ENCODE measurements at regions not wholly inside any gene's neighbourhood (a gene's known extent, or its start where the extent isn't known, plus 50 kb on each side); places are given as distances from the start of the nearest gene placed in this dataset.

DNA sequence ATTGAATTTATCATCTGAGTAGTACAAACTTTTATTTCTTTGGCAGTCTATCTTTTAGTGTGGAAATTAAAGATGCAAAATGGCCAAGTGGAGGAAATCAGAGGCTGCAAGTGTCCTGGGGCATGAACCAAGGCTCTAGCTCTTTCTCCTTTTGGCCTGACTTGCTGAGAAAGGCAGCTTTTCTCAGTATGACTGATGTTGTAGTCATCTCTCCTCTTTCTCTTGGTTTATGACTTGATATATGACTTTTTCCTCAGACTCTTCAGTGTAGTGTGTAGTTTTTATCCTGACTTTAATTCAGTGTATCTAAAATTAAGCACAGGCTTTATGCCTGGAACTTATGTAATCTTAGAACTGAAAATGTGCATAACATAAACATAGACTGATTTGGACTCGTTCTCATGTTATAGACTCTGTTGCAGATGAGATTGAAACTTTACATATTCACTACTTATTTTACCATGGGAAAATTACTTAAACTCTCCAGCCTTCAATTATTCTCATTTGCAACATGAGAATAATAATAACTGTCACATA lies 65.7 kb downstream of the SLITRK5 start:
- Histone ChIP-seq H3K9me3 (ENCODE audit: control extremely low read depth in 1 of 5, control insufficient read depth in 4 of 5, insufficient read depth in 2 of 5, low read depth in 1 of 5, low read length in 4 of 5) (no peaks in the 10 kb centered on the region), H3K27ac (ENCODE audit: insufficient read depth in 1 of 2, low read depth in 1 of 2, low read length in 2 of 2, poor library complexity in 1 of 2, severe bottlenecking in 2 of 2) (no peak overlapping the region), H3K4me1 (ENCODE audit: control extremely low read depth in 1 of 4, control insufficient read depth in 4 of 4, insufficient read depth in 4 of 4, low read length in 3 of 4) (no peaks in the 10 kb centered on the region), H3K4me3 (ENCODE audit: control insufficient read depth in 1 of 7, extremely low read depth in 1 of 7, insufficient read depth in 4 of 7, low read depth in 2 of 7, low read length in 6 of 7) (no peak overlapping the region), H3K36me3 (ENCODE audit: control insufficient read depth in 4 of 4, insufficient read depth in 4 of 4, low read length in 3 of 4) (no peaks in the 10 kb centered on the region), H3K27me3 (replicated peaks in 2 of 5; ENCODE audit: control insufficient read depth in 4 of 5, insufficient read depth in 5 of 5, low read length in 4 of 5) (no peaks in the 10 kb centered on the region)
- POLR2A ChIA-PET: no interaction called here
- CTCF ChIA-PET: no interaction called here
- WGBS (ENCODE audit: insufficient coverage): no CpG with 5 or more reads among the region's 1 CpG
- DNase-seq: no peak

DNA sequence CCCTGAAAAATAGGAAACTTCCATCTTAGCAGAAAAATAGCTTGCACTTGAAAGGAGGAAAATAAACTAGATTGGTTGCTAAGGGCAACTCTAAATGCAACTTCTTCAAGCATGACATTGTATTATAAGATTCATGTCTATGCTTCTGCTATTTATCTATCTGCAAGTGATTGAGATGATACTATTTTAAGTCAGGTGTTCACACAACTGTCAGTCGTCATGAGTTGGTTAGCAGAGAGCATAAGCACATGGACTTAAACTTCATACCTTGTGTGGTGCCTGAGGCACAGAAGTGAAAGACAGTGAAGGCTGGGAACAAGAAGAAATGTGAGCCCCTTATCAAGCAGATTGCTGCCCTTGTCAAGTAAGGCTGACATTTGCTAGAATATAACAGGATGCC lies 82.9 kb downstream of the SLITRK5 start:
- no peak for DNase-seq
- no peaks in the 10 kb centered on the region for H3K36me3 ChIP-seq (ENCODE audit: control insufficient read depth in 4 of 4, insufficient read depth in 4 of 4, low read length in 3 of 4)
- H3K27ac ChIP-seq (ENCODE audit: insufficient read depth in 1 of 2, low read depth in 1 of 2, low read length in 2 of 2, poor library complexity in 1 of 2, severe bottlenecking in 2 of 2): no peak overlapping the region
- H3K27me3 ChIP-seq (replicated peaks in 2 of 5; ENCODE audit: control insufficient read depth in 4 of 5, insufficient read depth in 5 of 5, low read length in 4 of 5): no peaks in the 10 kb centered on the region
- no peaks in the 10 kb centered on the region for H3K9me3 ChIP-seq (ENCODE audit: control extremely low read depth in 1 of 5, control insufficient read depth in 4 of 5, insufficient read depth in 2 of 5, low read depth in 1 of 5, low read length in 4 of 5)
- CTCF ChIA-PET: no interaction called here
- H3K4me3 ChIP-seq (ENCODE audit: control insufficient read depth in 1 of 7, extremely low read depth in 1 of 7, insufficient read depth in 4 of 7, low read depth in 2 of 7, low read length in 6 of 7): no peak overlapping the region
- no peaks in the 10 kb centered on the region for H3K4me1 ChIP-seq (ENCODE audit: control extremely low read depth in 1 of 4, control insufficient read depth in 4 of 4, insufficient read depth in 4 of 4, low read length in 3 of 4)
- POLR2A ChIA-PET: no interaction called here
- WGBS (ENCODE audit: insufficient coverage): 50% methylated on average over 1 of the region's 1 CpG

DNA sequence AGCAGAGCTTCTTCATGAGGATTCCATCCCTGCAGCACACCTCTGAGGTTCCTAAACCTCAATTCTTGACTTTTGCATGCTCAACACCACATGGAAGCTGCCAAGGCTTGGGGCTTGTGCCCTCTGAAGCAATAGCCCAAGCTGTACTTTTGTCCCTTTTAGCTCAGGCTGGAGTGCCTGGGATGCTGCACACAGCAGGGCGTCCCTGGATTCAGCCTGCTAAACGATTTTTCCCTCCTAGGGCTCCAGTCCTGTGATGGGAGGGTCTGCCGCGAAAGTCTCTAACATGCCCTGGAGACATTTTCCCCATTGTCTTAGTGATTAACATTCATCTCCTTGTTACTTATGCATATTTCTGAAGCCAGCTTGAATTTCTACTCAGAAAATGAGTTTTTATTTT lies 98.3 kb downstream of the SLITRK5 start:
- Histone ChIP-seq H3K36me3 (ENCODE audit: control insufficient read depth in 4 of 4, insufficient read depth in 4 of 4, low read length in 3 of 4) (no peaks in the 10 kb centered on the region), H3K4me3 (ENCODE audit: control insufficient read depth in 1 of 7, extremely low read depth in 1 of 7, insufficient read depth in 4 of 7, low read depth in 2 of 7, low read length in 6 of 7) (no peak overlapping the region), H3K9me3 (ENCODE audit: control extremely low read depth in 1 of 5, control insufficient read depth in 4 of 5, insufficient read depth in 2 of 5, low read depth in 1 of 5, low read length in 4 of 5) (no peaks in the 10 kb centered on the region), H3K27ac (ENCODE audit: insufficient read depth in 1 of 2, low read depth in 1 of 2, low read length in 2 of 2, poor library complexity in 1 of 2, severe bottlenecking in 2 of 2) (no peak overlapping the region), H3K27me3 (replicated peaks in 2 of 5; ENCODE audit: control insufficient read depth in 4 of 5, insufficient read depth in 5 of 5, low read length in 4 of 5) (no peaks in the 10 kb centered on the region), H3K4me1 (ENCODE audit: control extremely low read depth in 1 of 4, control insufficient read depth in 4 of 4, insufficient read depth in 4 of 4, low read length in 3 of 4) (no peaks in the 10 kb centered on the region)
- 82% methylated on average over 4 of the region's 4 CpGs for WGBS (ENCODE audit: insufficient coverage)
- DNase-seq: no peak
- CTCF ChIA-PET: no interaction called here
- POLR2A ChIA-PET: no interaction called here

DNA sequence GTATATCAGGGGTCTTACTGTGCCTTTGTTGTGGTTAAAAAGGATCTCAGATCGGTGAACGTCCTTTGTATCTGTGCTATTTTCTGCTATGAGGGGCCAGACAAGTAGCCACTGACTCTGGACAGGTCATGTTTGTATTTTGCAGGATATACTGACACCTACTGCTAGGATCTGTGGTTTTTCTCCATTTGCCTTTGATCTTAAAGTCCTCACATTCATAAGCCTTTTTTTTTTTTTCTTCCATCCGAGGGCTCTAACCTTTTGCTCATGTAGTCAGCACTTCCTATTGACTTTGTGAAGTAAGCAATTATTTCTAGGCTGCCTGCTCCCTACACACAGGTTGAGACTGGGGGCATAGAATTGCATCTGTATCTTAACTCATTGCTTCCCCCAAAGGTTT lies 106.2 kb downstream of the SLITRK5 start:
- no peaks in the 10 kb centered on the region for H3K9me3 ChIP-seq (ENCODE audit: control extremely low read depth in 1 of 5, control insufficient read depth in 4 of 5, insufficient read depth in 2 of 5, low read depth in 1 of 5, low read length in 4 of 5)
- ChIA-PET CTCF (no interaction called here), POLR2A (no interaction called here)
- 55% methylated on average over 3 of the region's 3 CpGs for WGBS (ENCODE audit: insufficient coverage)
- H3K27ac ChIP-seq (ENCODE audit: insufficient read depth in 1 of 2, low read depth in 1 of 2, low read length in 2 of 2, poor library complexity in 1 of 2, severe bottlenecking in 2 of 2): no peak overlapping the region
- no peaks in the 10 kb centered on the region for H3K36me3 ChIP-seq (ENCODE audit: control insufficient read depth in 4 of 4, insufficient read depth in 4 of 4, low read length in 3 of 4)
- H3K27me3 ChIP-seq (replicated peaks in 2 of 5; ENCODE audit: control insufficient read depth in 4 of 5, insufficient read depth in 5 of 5, low read length in 4 of 5): no peaks in the 10 kb centered on the region
- DNase-seq: peak in 1 of 3 donors; percentile 1
- H3K4me1 ChIP-seq (ENCODE audit: control extremely low read depth in 1 of 4, control insufficient read depth in 4 of 4, insufficient read depth in 4 of 4, low read length in 3 of 4): no peaks in the 10 kb centered on the region
- no peak overlapping the region for H3K4me3 ChIP-seq (ENCODE audit: control insufficient read depth in 1 of 7, extremely low read depth in 1 of 7, insufficient read depth in 4 of 7, low read depth in 2 of 7, low read length in 6 of 7)

DNA sequence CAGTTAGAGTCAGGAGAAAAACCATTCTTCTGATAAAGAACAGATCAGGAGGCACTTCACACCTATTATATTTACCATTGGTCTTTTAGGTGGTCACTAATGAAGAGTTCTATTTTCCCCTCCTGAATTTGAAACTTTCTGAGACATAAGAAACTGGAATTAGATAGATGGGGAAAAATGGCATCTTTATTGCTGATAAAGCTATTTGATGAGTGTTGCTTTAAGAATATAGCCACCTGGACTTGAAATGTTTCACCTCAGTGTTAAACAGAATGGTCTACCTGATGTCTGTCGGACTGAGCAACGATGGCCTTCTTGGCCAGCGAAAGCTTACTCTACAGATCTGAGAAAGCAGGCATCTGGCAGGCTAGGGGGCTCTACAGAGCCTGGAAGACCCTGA lies 107.0 kb downstream of the SLITRK5 start:
- Histone ChIP-seq H3K9me3 (ENCODE audit: control extremely low read depth in 1 of 5, control insufficient read depth in 4 of 5, insufficient read depth in 2 of 5, low read depth in 1 of 5, low read length in 4 of 5) (no peaks in the 10 kb centered on the region), H3K4me3 (ENCODE audit: control insufficient read depth in 1 of 7, extremely low read depth in 1 of 7, insufficient read depth in 4 of 7, low read depth in 2 of 7, low read length in 6 of 7) (no peak overlapping the region), H3K27me3 (replicated peaks in 2 of 5; ENCODE audit: control insufficient read depth in 4 of 5, insufficient read depth in 5 of 5, low read length in 4 of 5) (no peaks in the 10 kb centered on the region), H3K36me3 (ENCODE audit: control insufficient read depth in 4 of 4, insufficient read depth in 4 of 4, low read length in 3 of 4) (no peaks in the 10 kb centered on the region), H3K4me1 (ENCODE audit: control extremely low read depth in 1 of 4, control insufficient read depth in 4 of 4, insufficient read depth in 4 of 4, low read length in 3 of 4) (no peaks in the 10 kb centered on the region), H3K27ac (ENCODE audit: insufficient read depth in 1 of 2, low read depth in 1 of 2, low read length in 2 of 2, poor library complexity in 1 of 2, severe bottlenecking in 2 of 2) (no peak overlapping the region)
- WGBS (ENCODE audit: insufficient coverage): 84% methylated on average over 3 of the region's 3 CpGs
- ChIA-PET CTCF (no interaction called here), POLR2A (no interaction called here)
- no peak for DNase-seq

DNA sequence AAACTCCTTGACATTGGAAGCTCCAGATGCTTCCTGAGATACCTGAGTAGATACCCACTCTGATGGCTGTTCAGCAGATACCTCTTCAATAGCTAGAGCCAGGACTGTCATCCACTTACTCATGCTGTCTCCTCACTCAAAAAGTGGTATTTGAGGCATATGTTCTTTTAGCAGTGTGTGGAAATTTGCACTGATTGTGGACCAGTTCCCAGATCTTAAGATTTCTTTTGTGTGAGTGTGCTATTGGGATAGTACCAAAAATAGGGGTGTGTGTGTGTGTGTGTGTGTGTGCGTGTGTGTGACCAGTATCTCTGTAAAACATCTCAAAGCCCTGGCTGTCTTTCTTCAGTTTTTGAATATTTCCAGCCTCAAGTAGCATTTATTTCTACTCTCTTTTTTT lies 108.3 kb downstream of the SLITRK5 start:
- Histone ChIP-seq H3K4me1 (ENCODE audit: control extremely low read depth in 1 of 4, control insufficient read depth in 4 of 4, insufficient read depth in 4 of 4, low read length in 3 of 4) (no peaks in the 10 kb centered on the region), H3K27ac (ENCODE audit: insufficient read depth in 1 of 2, low read depth in 1 of 2, low read length in 2 of 2, poor library complexity in 1 of 2, severe bottlenecking in 2 of 2) (no peak overlapping the region), H3K36me3 (ENCODE audit: control insufficient read depth in 4 of 4, insufficient read depth in 4 of 4, low read length in 3 of 4) (no peaks in the 10 kb centered on the region), H3K27me3 (replicated peaks in 2 of 5; ENCODE audit: control insufficient read depth in 4 of 5, insufficient read depth in 5 of 5, low read length in 4 of 5) (no peaks in the 10 kb centered on the region), H3K4me3 (ENCODE audit: control insufficient read depth in 1 of 7, extremely low read depth in 1 of 7, insufficient read depth in 4 of 7, low read depth in 2 of 7, low read length in 6 of 7) (no peak overlapping the region), H3K9me3 (ENCODE audit: control extremely low read depth in 1 of 5, control insufficient read depth in 4 of 5, insufficient read depth in 2 of 5, low read depth in 1 of 5, low read length in 4 of 5) (no peaks in the 10 kb centered on the region)
- no peak for DNase-seq
- WGBS (ENCODE audit: insufficient coverage): no CpG with 5 or more reads among the region's 1 CpG
- ChIA-PET POLR2A (no interaction called here), CTCF (no interaction called here)

DNA sequence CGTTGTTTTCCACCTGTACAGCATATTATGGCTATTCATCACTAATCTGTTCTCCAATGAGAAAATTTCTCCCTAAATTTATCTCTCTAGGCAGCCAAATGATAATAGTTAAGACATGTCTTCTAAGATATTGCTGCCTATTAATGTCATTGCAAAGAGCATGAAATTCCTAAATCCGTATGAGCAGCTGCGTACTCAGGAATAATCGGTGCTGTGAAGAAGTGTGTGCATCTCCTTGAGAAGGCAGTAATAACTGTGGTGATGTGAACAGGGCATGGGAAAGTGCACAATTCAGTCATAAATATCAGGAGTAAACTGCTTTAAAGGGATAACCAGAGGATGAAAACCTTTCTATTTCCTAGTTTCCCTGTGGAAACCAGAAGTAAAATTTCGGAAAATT lies 112.2 kb downstream of the SLITRK5 start:
- Histone ChIP-seq H3K4me1 (ENCODE audit: control extremely low read depth in 1 of 4, control insufficient read depth in 4 of 4, insufficient read depth in 4 of 4, low read length in 3 of 4) (no peaks in the 10 kb centered on the region), H3K27ac (ENCODE audit: insufficient read depth in 1 of 2, low read depth in 1 of 2, low read length in 2 of 2, poor library complexity in 1 of 2, severe bottlenecking in 2 of 2) (no peak overlapping the region), H3K36me3 (ENCODE audit: control insufficient read depth in 4 of 4, insufficient read depth in 4 of 4, low read length in 3 of 4) (no peaks in the 10 kb centered on the region), H3K27me3 (replicated peaks in 2 of 5; ENCODE audit: control insufficient read depth in 4 of 5, insufficient read depth in 5 of 5, low read length in 4 of 5) (no peaks in the 10 kb centered on the region), H3K9me3 (ENCODE audit: control extremely low read depth in 1 of 5, control insufficient read depth in 4 of 5, insufficient read depth in 2 of 5, low read depth in 1 of 5, low read length in 4 of 5) (no peaks in the 10 kb centered on the region), H3K4me3 (ENCODE audit: control insufficient read depth in 1 of 7, extremely low read depth in 1 of 7, insufficient read depth in 4 of 7, low read depth in 2 of 7, low read length in 6 of 7) (no peak overlapping the region)
- DNase-seq: no peak
- CTCF ChIA-PET: no interaction called here
- POLR2A ChIA-PET: no interaction called here
- 97% methylated on average over 4 of the region's 5 CpGs for WGBS (ENCODE audit: insufficient coverage)
